HG03108 (cell line): ENCODE measurements at regions not wholly inside any gene's neighbourhood (a gene's known extent, or its start where the extent isn't known, plus 50 kb on each side); places are given as distances from the start of the nearest gene placed in this dataset.

ENCODE experiments used
- ATAC-seq: cut with Tn5 transposase; IDR thresholded peaks from one replicate; pipeline ENCODE4 v1.9.1; 2021; ENCODE audit warnings: moderate library complexity; ENCODE audit not compliant: unreplicated experiment

DNA sequence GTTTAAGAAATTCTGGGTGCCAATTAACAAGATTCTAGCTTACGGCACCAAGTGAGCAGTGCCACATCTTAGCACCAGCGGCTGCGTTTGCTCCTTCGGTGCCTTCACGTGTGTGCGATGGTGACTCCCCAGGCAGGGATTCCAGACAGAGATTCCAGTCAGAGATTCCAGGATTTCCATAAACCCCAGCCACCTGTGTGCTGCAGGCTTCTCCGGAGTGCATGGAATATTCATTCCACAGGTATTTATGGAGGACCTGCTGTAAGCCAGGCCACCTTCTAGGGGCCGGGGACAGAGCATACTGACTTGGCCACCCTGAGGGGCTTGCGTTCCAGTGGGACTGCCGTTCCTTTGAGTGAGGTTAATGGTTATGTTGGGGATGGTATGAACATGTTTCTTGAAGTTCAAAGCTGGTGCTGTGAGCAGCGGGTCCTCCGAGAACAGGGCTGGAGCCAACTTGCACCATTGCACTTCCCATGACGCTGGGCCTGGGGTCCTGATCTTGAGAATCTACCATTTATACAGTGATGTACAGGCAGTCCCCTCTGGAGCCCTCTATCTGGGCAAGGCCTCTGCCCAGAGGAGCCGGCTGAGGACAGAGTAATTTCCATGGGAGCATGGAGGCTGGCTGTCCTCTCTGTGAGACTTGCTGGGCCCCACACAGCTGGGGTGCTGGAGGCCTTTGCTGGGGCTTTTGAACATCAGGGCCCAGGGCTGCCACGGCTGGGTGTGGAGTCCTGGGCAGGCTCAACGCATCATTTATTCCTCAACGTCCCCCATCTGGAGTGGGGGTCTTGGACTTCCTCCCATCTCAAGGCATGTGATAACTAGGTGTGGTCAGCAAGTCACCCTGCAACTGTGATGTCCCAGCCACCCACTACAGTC is 58.8 kb upstream of the AJAP1 start:
- no peak for ATAC-seq

- no peak for ATAC-seq
Observed at GRCh38 chr1:4596486-4596885, 57.9 kb upstream of the AJAP1 start.

DNA sequence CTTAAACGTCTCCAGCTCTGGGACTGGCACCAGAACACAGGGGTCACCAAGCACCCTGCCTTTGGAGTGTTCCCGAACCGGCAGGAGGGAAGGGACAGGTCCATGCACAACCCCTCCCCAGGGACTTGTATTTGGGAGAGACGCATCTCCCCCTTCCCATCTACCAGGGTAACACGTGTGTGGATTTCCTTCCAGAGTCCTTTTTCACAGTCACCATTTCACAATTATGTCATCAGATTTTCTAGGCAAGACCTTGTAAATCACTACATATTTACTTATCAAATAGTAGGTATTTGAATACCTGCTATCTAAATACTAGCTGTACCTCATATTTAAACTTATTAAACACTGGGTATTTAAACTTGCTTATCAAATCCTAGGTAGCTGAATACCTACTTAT is 57.4 kb upstream of the AJAP1 start:
- no peak for ATAC-seq

DNA sequence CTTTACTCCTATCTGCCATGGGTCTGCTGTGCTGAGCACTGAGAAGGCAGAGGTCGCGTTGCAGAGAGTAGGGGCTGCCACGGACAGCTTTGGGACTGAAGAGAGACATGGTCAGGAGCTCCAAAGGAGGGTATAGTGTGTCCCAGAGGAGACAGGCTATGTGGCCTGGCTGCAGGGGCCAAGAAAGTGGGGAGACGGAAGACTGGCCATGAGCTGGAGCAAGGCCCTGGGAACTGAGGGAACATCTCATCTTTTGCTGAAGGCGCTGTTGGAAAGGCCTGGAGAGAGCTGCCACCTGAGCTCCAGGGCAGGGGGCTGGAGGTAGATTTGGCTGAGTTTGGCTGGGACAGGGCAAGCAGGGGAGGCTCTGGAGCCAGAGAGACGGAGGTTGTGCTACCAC is 55.8 kb upstream of the AJAP1 start:
- no peak for ATAC-seq

DNA sequence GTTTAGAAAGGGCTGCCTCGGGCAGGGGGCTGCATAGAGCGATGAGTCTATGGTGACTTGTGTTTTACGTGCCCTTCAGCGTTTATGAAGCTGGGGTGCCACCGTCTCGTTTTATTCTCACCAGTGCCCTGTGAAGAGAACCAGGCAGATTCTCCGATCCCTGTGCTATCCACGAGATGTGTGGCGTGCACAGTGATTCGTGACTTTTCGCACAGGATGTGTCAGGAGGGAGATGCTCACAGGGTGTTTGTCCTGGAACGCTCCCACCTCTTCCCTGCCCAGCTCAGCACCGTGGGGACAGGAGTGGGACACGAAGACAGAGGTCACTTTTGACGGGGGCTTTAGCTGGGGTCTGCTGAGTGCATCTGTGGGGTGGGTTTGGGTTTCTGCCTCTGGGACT is 54.9 kb upstream of the AJAP1 start:
- no peak for ATAC-seq

- no peak for ATAC-seq
Observed at GRCh38 chr1:4599951-4600481, 54.4 kb upstream of the AJAP1 start.

- ATAC-seq = no peak
Observed at GRCh38 chr1:4600615-4601460, 53.6 kb upstream of the AJAP1 start.

GRCh38 chr1:4601941-4602340 is 52.5 kb upstream of the AJAP1 start:
- ATAC-seq = no peak

GRCh38 chr1:4602462-4603294 is 51.7 kb upstream of the AJAP1 start:
- ATAC-seq = no peak

GRCh38 chr1:4603295-4604110 is 50.9 kb upstream of the AJAP1 start:
- no peak for ATAC-seq
